SK-N-SH (cell line): ENCODE measurements at regions not wholly inside any gene's neighbourhood (a gene's known extent, or its start where the extent isn't known, plus 50 kb on each side); places are given as distances from the start of the nearest gene placed in this dataset.

Experiments used
- GABPA ChIP-seq: IDR thresholded peaks from 2 replicates; pipeline ENCODE4 v1.4.0; 2012; ENCODE audit warnings: low read depth, mild to moderate bottlenecking
- JUND ChIP-seq: IDR thresholded peaks from 2 replicates; pipeline ENCODE4 v1.4.0; 2012
- TEAD4 ChIP-seq: IDR thresholded peaks from 2 replicates; pipeline ENCODE4 v1.4.0; 2012; ENCODE audit warnings: mild to moderate bottlenecking, borderline replicate concordance; ENCODE audit not compliant: insufficient read depth
- TF ChIP-seq, protein P1 (sequence below): IDR thresholded peaks from 2 replicates; pipeline ENCODE4; 2012
- TF ChIP-seq, protein P2 (sequence below): IDR thresholded peaks from 2 replicates; pipeline ENCODE4 v1.4.0; 2012; ENCODE audit warnings: low read depth, borderline replicate concordance
- TF ChIP-seq, protein P3 (sequence below): fragments of 200-600 bp; sonication (generic); IDR thresholded peaks from 2 replicates; pipeline ENCODE4 v1.6.1; 2017; ENCODE audit warnings: antibody characterized with exemption, mild to moderate bottlenecking, moderate library complexity

- TF ChIP-seq JUND (no peak), GABPA (no peak), TEAD4 (no peak)
- TF ChIP-seq, protein P1, sequence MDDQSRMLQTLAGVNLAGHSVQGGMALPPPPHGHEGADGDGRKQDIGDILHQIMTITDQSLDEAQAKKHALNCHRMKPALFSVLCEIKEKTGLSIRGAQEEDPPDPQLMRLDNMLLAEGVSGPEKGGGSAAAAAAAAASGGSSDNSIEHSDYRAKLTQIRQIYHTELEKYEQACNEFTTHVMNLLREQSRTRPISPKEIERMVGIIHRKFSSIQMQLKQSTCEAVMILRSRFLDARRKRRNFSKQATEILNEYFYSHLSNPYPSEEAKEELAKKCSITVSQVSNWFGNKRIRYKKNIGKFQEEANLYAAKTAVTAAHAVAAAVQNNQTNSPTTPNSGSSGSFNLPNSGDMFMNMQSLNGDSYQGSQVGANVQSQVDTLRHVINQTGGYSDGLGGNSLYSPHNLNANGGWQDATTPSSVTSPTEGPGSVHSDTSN = no peak
- TF ChIP-seq, protein P2, sequence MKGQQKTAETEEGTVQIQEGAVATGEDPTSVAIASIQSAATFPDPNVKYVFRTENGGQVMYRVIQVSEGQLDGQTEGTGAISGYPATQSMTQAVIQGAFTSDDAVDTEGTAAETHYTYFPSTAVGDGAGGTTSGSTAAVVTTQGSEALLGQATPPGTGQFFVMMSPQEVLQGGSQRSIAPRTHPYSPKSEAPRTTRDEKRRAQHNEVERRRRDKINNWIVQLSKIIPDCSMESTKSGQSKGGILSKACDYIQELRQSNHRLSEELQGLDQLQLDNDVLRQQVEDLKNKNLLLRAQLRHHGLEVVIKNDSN = no peak
- TF ChIP-seq, protein P3, sequence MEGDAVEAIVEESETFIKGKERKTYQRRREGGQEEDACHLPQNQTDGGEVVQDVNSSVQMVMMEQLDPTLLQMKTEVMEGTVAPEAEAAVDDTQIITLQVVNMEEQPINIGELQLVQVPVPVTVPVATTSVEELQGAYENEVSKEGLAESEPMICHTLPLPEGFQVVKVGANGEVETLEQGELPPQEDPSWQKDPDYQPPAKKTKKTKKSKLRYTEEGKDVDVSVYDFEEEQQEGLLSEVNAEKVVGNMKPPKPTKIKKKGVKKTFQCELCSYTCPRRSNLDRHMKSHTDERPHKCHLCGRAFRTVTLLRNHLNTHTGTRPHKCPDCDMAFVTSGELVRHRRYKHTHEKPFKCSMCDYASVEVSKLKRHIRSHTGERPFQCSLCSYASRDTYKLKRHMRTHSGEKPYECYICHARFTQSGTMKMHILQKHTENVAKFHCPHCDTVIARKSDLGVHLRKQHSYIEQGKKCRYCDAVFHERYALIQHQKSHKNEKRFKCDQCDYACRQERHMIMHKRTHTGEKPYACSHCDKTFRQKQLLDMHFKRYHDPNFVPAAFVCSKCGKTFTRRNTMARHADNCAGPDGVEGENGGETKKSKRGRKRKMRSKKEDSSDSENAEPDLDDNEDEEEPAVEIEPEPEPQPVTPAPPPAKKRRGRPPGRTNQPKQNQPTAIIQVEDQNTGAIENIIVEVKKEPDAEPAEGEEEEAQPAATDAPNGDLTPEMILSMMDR = no peak
These were observed 1071.6 kb downstream of the AGBL1 start for GRCh38 chr15:87151202-87151748.
